AG04450 (cell line): ENCODE measurements at regions not wholly inside any gene's neighbourhood (a gene's known extent, or its start where the extent isn't known, plus 50 kb on each side); places are given as distances from the start of the nearest gene placed in this dataset.
"Not testable (repeated sequence)": the region's sequence is repeated elsewhere in the genome, so short reads cannot be mapped to it uniquely, and the experiment has no call there.

Experiments
- CTCF ChIA-PET: fragments of 300-600, 350-600 bp; formaldehyde crosslinking; extraction: SDS; loops from one replicate; lab custom pipeline; 2022; ENCODE audit warnings: antibody characterized with exemption, inconsistent platforms; lab: Charles Lee
- POLR2A ChIA-PET: fragments of 350-600 bp; formaldehyde crosslinking; extraction: SDS; loops from one replicate; lab custom pipeline; 2021; ENCODE audit warnings: antibody characterized with exemption, inconsistent platforms; lab: Yijun Ruan, JAX
- DNase-seq: peaks from one replicate; pipeline ENCODE4 v3.0.0-alpha.2; 2011; ENCODE audit warnings: low read depth, low spot score
- H3K27ac ChIP-seq: one replicate; pipeline ENCODE4 v1.5.1; 2012; ENCODE audit warnings: low read depth, low read length, control low read depth
- H3K27me3 ChIP-seq: one replicate; pipeline ENCODE4 v1.6.0; 2012; ENCODE audit warnings: low read length; ENCODE audit not compliant: control insufficient read depth, insufficient read depth
- H3K4me3 ChIP-seq: 2 replicates; pipeline ENCODE4 v1.5.1; 2011; ENCODE audit warnings: mild to moderate bottlenecking, low read depth, low read length, control low read depth
- H3K9me3 ChIP-seq: 2 replicates; pipeline ENCODE4 v1.5.1; 2012; ENCODE audit warnings: low read length; ENCODE audit not compliant: control insufficient read depth, insufficient read depth
- CTCF ChIP-seq: IDR thresholded peaks from 2 replicates; pipeline ENCODE4 v1.5.1; 2011; ENCODE audit warnings: low read depth, low read length, control low read depth, inconsistent platforms

GRCh38 chr19:34871911-34872310 lies 54.8 kb upstream of the ZNF30 start:
- DNase-seq, POLR2A ChIA-PET, H3K27me3 ChIP-seq, H3K9me3 ChIP-seq, H3K27ac ChIP-seq, H3K4me3 ChIP-seq, CTCF ChIA-PET: not testable (repeated sequence)

- Histone ChIP-seq H3K9me3 (no peaks in the 10 kb centered on the region), H3K27me3 (no peaks in the 10 kb centered on the region), H3K27ac (no peak overlapping the region), H3K4me3 (no peak overlapping the region)
- ChIA-PET POLR2A (no interaction called here), CTCF (no interaction called here)
- no peak for TF ChIP-seq CTCF
- DNase-seq = no peak
Measured at GRCh38 chr19:34867631-34868030, 59.1 kb upstream of the ZNF30 start.

- POLR2A ChIA-PET, H3K9me3 ChIP-seq, H3K4me3 ChIP-seq, DNase-seq, CTCF ChIA-PET, H3K27ac ChIP-seq, H3K27me3 ChIP-seq: not testable (repeated sequence)
Measured at GRCh38 chr19:34865225-34865624, 61.5 kb upstream of the ZNF30 start.

GRCh38 chr19:34859823-34860736 lies 66.6 kb upstream of the ZNF30 start:
- H3K27me3 ChIP-seq, H3K4me3 ChIP-seq, H3K9me3 ChIP-seq, H3K27ac ChIP-seq, CTCF ChIA-PET, DNase-seq, POLR2A ChIA-PET: not testable (repeated sequence)

- H3K27me3 ChIP-seq, H3K4me3 ChIP-seq, CTCF ChIA-PET, DNase-seq, POLR2A ChIA-PET, H3K27ac ChIP-seq, H3K9me3 ChIP-seq: not testable (repeated sequence)
Measured at GRCh38 chr19:34859325-34859724, 67.4 kb upstream of the ZNF30 start.

GRCh38 chr19:34856052-34856451 lies 70.7 kb upstream of the ZNF30 start:
- DNase-seq = no peak
- POLR2A ChIA-PET = no interaction called here
- Histone ChIP-seq H3K27ac (no peak overlapping the region), H3K27me3 (no peaks in the 10 kb centered on the region), H3K9me3 (no peaks in the 10 kb centered on the region), H3K4me3 (no peak overlapping the region)
- CTCF ChIA-PET = no interaction called here
- no peak for TF ChIP-seq CTCF

- no peak overlapping the region for H3K27ac ChIP-seq
- POLR2A ChIA-PET = no interaction called here
- H3K27me3 ChIP-seq = no peaks in the 10 kb centered on the region
- DNase-seq = no peak
- H3K4me3 ChIP-seq = no peak overlapping the region
- no peaks in the 10 kb centered on the region for H3K9me3 ChIP-seq
- no peak for TF ChIP-seq CTCF
- CTCF ChIA-PET = no interaction called here
Measured at GRCh38 chr19:34853369-34853768, 73.3 kb upstream of the ZNF30 start.
